GM23248 (cell line): ENCODE measurements at regions not wholly inside any gene's neighbourhood (a gene's known extent, or its start where the extent isn't known, plus 50 kb on each side); places are given as distances from the start of the nearest gene placed in this dataset.

Source experiments
- EZH2 ChIP-seq: fragments of 200-600 bp; sonication (generic); IDR thresholded peaks from 2 replicates; pipeline ENCODE4 v1.6.1; 2018; ENCODE audit warnings: antibody characterized with exemption, mild to moderate bottlenecking; ENCODE audit not compliant: insufficient read depth, poor library complexity, severe bottlenecking
- EZH2phosphoT487 ChIP-seq: fragments of 200-600 bp; sonication (generic); IDR thresholded peaks from 2 replicates; pipeline ENCODE4 v1.6.1; 2018; ENCODE audit warnings: antibody characterized with exemption, moderate library complexity, mild to moderate bottlenecking, low read depth; ENCODE audit not compliant: insufficient read depth

DNA sequence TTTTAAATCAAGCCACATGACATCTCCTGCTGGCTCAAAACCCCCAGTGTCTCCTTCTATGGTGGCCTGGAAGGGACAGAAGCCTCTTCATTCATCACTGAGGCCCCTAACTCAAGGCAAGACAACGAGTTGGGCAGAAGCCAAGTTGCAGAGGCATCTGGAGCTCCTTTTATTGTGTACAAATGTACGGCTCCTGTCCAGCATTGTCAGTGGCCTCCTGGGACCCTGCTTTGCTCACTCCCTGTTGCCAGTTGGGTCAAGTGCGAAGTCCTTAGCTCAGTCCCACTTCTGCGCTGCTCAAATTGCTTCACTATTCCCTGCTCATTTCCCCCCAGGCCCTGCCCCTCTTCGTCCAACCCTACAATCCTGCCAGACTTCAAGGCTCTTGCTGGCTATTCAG is 181.2 kb upstream of the PMEPA1 start:
- TF ChIP-seq EZH2phosphoT487, result no peak
- TF ChIP-seq EZH2, result no peak
